Peyer's patch (tissue), 4 donors: ENCODE measurements at regions not wholly inside any gene's neighbourhood (a gene's known extent, or its start where the extent isn't known, plus 50 kb on each side); places are given as distances from the start of the nearest gene placed in this dataset.

ENCODE experiments used
- DNase-seq, 3 donors: peaks; one replicate each; pipeline ENCODE4 v3.0.0-alpha.2; 2017 to 2019
- H3K27ac ChIP-seq, 4 donors: fragments of 200-600 bp; sonication (generic); one replicate each; pipeline ENCODE4 v1.5.1; 2016 to 2019
- H3K27me3 ChIP-seq, 2 donors: fragments of 200-600 bp; sonication (generic); one replicate each; pipeline ENCODE4 v1.5.1; 2019
- H3K36me3 ChIP-seq, 3 donors: fragments of 200-600 bp; sonication (generic); one replicate each; pipeline ENCODE4 v1.5.1; 2016 to 2019
- H3K4me1 ChIP-seq, 4 donors: fragments of 200-600 bp; sonication (generic); one replicate each; pipeline ENCODE4 v1.5.1; 2016 to 2019
- H3K4me3 ChIP-seq, 4 donors: fragments of 200-600 bp; sonication (generic); 1 replicate in 3 of 4; 2 replicates in 1 of 4; pipeline ENCODE4 v1.5.1; 2016 to 2019; ENCODE audit warnings: mild to moderate bottlenecking in 1 of 4
- H3K9me3 ChIP-seq, 4 donors: fragments of 200-600 bp; sonication (generic); one replicate each; pipeline ENCODE4 v1.5.1; 2016 to 2019; ENCODE audit warnings: mild to moderate bottlenecking in 1 of 4
- POLR2A ChIP-seq, 2 donors: fragments of 450-650 bp; IDR thresholded peaks; one replicate each; pipeline ENCODE4 v1.5.1; 2017; ENCODE audit warnings: antibody characterized with exemption in 2 of 2, mild to moderate bottlenecking in 2 of 2, moderate library complexity in 2 of 2
- TF ChIP-seq, protein P1 (sequence below), 6 experiments: fragments of 450-650 bp in 4 of 6; fragments of 200-600 bp in 2 of 6; sonication (generic) in 1 of 6; IDR thresholded peaks; one replicate each; pipeline ENCODE4 v1.5.1; 2017 to 2019; ENCODE audit warnings: antibody characterized with exemption in 6 of 6, mild to moderate bottlenecking in 3 of 6, moderate library complexity in 1 of 6

DNA sequence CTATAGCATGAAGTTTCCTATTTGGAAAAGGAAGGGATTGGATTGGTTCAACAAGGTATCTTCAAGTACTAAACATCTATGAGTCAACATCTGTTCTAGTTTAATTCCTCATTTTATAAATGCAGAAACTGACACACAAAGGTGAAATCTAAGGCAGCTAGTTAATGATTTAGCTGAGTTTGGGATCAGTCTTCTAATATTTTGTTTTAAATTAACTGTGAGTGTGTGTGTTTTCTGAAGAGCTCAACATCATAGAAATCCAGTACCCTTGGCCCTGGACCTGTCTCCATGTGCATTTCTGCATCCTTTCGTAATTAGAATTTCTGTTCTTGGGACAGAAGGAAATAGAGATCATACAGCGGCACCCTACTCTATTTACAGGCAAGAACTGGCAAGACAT is 105.9 kb downstream of the RGS2 start:
- H3K27ac ChIP-seq = peak overlapping the region in 1 of 4 donors; percentile 1
- TF ChIP-seq, protein P1, sequence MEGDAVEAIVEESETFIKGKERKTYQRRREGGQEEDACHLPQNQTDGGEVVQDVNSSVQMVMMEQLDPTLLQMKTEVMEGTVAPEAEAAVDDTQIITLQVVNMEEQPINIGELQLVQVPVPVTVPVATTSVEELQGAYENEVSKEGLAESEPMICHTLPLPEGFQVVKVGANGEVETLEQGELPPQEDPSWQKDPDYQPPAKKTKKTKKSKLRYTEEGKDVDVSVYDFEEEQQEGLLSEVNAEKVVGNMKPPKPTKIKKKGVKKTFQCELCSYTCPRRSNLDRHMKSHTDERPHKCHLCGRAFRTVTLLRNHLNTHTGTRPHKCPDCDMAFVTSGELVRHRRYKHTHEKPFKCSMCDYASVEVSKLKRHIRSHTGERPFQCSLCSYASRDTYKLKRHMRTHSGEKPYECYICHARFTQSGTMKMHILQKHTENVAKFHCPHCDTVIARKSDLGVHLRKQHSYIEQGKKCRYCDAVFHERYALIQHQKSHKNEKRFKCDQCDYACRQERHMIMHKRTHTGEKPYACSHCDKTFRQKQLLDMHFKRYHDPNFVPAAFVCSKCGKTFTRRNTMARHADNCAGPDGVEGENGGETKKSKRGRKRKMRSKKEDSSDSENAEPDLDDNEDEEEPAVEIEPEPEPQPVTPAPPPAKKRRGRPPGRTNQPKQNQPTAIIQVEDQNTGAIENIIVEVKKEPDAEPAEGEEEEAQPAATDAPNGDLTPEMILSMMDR (IDR thresholded peaks at IDR 0.05) = no peak
- TF ChIP-seq POLR2A (IDR thresholded peaks at IDR 0.05) = no peak
- DNase-seq = no peak
- H3K4me1 ChIP-seq = no peaks in the 10 kb centered on the region
- no peaks in the 10 kb centered on the region for H3K9me3 ChIP-seq
- no peaks in the 10 kb centered on the region for H3K27me3 ChIP-seq
- no peaks in the 10 kb centered on the region for H3K36me3 ChIP-seq
- H3K4me3 ChIP-seq = no peak overlapping the region

DNA sequence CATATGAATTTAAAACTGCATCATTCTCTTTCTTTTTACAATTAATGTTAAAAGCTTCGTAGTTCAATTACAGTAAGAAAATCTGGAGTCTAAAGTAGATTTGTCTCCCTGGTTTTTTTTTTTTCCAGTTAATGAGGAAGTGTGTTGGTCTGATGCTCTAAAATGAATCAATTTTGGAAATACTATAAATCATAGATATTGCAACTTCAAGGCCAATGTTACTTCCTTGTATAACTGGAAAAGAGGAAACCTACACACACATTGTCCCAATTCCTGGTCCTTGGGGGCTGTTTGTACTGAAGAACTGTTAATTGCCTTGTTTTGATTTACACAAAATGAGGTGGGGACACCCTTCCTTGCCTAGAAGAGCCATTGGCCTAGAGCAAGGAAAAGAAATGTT is 107.2 kb downstream of the RGS2 start:
- Histone ChIP-seq H3K27me3 (no peaks in the 10 kb centered on the region), H3K4me1 (no peaks in the 10 kb centered on the region), H3K36me3 (no peaks in the 10 kb centered on the region), H3K9me3 (no peaks in the 10 kb centered on the region), H3K4me3 (no peak overlapping the region), H3K27ac (no peak overlapping the region)
- TF ChIP-seq, protein P1 (IDR thresholded peaks at IDR 0.05) = no peak
- no peak for TF ChIP-seq POLR2A (IDR thresholded peaks at IDR 0.05)
- DNase-seq = no peak

DNA sequence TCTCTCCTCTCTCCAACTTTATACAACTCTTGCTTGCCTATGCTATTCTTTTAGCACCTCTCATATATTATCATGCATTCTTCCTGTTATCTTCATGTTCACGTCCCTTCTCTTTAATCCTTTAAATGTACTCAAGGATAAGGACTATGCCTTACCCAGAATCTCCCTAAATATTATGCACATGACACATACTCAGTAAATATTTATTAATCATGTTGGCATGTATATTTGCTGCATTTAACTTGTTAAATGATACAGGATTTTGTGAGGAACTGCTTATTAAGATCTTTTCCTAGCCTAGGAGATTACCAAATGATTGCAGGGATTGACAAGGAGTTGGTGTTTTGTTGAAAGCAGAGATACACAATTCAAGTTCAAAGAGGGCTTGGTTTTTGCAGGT is 109.4 kb downstream of the RGS2 start:
- Histone ChIP-seq H3K27me3 (no peaks in the 10 kb centered on the region), H3K27ac (no peak overlapping the region), H3K4me1 (no peaks in the 10 kb centered on the region), H3K36me3 (no peaks in the 10 kb centered on the region), H3K9me3 (no peaks in the 10 kb centered on the region), H3K4me3 (no peak overlapping the region)
- TF ChIP-seq, protein P1 (IDR thresholded peaks at IDR 0.05) = no peak
- TF ChIP-seq POLR2A (IDR thresholded peaks at IDR 0.05) = no peak
- no peak for DNase-seq

DNA sequence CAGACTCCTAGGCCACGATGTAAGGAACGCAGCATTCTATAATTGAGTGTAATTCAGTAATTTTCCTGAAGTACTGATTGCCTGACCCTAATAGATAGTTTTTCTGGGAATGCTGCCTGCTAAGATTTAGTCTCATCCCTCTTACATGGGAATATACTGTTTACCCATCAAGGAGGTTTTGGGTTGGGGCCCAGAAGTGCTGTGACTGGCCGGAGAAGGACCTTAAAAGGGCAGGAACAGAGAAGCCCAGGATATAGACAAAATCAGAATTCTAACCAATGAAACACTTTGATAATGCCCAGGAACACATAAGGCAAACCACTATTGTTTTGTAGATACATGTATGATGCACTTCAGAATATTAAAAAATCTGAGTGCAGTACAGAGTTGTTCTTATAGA is 111.6 kb downstream of the RGS2 start:
- Histone ChIP-seq H3K4me1 (no peaks in the 10 kb centered on the region), H3K27me3 (no peaks in the 10 kb centered on the region), H3K4me3 (no peak overlapping the region), H3K36me3 (no peaks in the 10 kb centered on the region), H3K9me3 (no peaks in the 10 kb centered on the region), H3K27ac (peak overlapping the region in 1 of 4 donors; percentile 0)
- TF ChIP-seq, protein P1 (IDR thresholded peaks at IDR 0.05) = no peak
- no peak for TF ChIP-seq POLR2A (IDR thresholded peaks at IDR 0.05)
- no peak for DNase-seq

DNA sequence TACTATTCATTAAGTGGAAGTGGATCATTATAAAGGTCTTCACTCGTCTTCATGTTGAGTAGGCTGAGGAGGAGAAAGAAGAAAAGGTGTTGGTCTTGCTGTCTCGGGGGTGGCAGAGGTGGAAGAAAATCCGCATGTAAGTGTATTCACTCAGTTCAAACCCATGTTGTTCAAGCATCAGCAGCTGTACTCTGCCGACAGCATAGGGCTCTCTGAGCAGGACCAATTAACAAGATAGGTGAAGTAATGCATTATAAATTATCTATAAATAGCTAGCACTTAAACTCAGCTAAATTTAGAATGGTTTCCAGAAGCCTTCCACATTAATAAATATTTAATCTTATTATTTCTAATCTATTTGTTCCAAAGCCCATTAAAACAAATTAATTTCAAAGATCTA is 116.8 kb downstream of the RGS2 start:
- Histone ChIP-seq H3K4me1 (no peaks in the 10 kb centered on the region), H3K27me3 (no peaks in the 10 kb centered on the region), H3K4me3 (no peak overlapping the region), H3K27ac (no peak overlapping the region), H3K9me3 (no peaks in the 10 kb centered on the region), H3K36me3 (no peaks in the 10 kb centered on the region)
- no peak for DNase-seq
- no peak for TF ChIP-seq POLR2A (IDR thresholded peaks at IDR 0.05)
- TF ChIP-seq, protein P1 (IDR thresholded peaks at IDR 0.05) = no peak

DNA sequence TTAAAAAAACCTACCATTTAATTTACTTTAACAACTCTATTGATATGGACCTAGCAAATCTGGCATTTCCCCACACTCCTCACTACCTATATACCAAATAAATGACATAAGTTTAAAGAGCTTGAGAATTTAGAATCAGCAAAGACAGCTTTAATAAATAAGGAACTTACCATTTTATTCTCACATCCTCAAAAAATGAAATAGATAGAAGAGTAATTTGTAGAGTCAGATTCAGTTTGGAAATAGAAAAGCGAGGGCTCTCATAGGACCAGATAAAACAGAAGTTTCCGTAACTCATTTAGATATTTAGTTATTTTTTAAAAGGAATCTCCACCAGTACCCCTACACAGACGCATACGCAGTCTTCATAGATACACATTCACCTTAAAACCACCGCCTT is 117.9 kb downstream of the RGS2 start:
- TF ChIP-seq, protein P1 (IDR thresholded peaks at IDR 0.05) = no peak
- no peak for TF ChIP-seq POLR2A (IDR thresholded peaks at IDR 0.05)
- no peaks in the 10 kb centered on the region for H3K36me3 ChIP-seq

More for the DNA sequence above, 117.9 kb downstream of the RGS2 start:
- Histone ChIP-seq H3K4me1 (no peaks in the 10 kb centered on the region), H3K9me3 (no peaks in the 10 kb centered on the region), H3K27ac (no peak overlapping the region), H3K4me3 (no peak overlapping the region), H3K27me3 (no peaks in the 10 kb centered on the region)
- DNase-seq = no peak
